HS-5 (cell line): ENCODE measurements at regions not wholly inside any gene's neighbourhood (a gene's known extent, or its start where the extent isn't known, plus 50 kb on each side); places are given as distances from the start of the nearest gene placed in this dataset.
A peak's percentile ranks its signal among the peaks of the same experiment; 100 is the strongest.

Experiments
- DNase-seq: peaks from one replicate; pipeline ENCODE4 v3.0.0-alpha.2; 2012; ENCODE audit warnings: low read depth

GRCh38 chr4:89665662-89666061 is 171.3 kb downstream of the SNCA start:
- DNase-seq, result no peak

- no peak for DNase-seq
Measured at GRCh38 chr4:89664521-89664920, 172.4 kb downstream of the SNCA start.

- peak; percentile 71 for DNase-seq
Measured at GRCh38 chr4:89661173-89661899, 175.6 kb downstream of the SNCA start.

DNA sequence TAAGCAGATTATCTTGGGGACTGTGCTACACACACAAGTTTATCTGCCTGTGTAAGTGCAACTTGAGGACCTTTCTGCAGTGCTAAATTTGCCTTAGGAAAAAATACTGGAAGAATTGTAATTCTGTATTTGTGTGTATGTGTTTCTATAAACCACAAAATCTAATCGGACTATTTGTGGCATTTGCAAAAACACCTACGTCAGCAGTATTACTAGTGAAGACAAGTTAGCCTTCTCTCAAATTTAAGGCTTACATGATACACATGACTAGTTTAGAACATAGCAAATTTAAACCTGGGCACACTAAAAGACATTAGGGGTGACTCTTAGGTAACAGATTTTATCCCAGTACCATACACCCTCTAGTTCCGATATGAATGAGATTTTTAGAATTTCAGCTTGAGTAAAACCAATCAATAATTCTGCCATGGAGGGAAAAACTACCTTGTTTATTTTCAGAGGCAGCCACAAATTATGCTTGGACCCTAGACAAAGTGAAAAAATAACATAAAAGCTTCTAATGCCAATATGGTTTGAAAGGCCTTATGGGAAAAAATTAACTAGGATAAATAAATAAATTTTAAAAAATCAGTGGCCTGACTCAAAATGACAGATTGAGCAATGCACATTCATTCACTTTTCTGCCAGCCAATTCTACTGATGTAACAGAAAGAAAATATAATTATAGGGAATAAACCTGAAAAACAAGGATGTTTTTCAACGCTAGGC is 176.4 kb downstream of the SNCA start:
- no peak for DNase-seq

- DNase-seq, result no peak
Measured at GRCh38 chr4:89658701-89659024, 178.3 kb downstream of the SNCA start.

DNA sequence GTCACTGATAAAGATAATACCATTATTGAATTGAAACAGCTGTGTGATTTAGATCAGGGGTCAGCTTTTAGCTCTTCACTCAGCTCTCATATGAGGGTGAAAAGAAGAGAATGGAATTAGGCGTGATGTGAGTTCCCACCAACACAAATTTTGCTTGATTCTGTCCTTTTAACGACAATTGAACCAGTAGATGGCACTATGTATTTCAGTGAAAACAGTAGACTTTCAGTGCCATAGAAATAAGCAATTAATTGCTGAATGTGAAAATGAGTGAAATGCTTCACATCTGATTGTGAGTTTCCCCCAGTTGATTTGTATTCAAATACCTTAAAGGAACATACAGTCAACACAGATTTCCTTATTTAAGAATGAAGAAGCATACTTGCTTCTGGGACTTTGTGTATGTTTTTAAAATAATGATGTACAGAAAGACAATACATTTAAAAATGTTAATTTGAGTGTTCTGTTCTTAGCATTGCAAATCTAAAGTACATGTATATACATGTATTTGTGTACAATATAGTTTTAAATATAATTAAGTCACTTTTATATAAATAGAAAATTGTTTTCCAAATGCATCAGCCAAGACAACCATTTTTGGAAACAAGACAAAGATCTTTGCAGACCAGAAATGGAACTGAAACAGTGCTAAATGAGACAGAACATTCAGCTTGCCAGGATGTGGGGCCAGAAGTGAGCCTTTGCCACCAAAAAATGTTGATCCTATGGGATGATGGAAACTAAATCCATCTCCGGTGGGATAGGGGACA is 178.8 kb downstream of the SNCA start:
- peak; percentile 8 for DNase-seq

DNA sequence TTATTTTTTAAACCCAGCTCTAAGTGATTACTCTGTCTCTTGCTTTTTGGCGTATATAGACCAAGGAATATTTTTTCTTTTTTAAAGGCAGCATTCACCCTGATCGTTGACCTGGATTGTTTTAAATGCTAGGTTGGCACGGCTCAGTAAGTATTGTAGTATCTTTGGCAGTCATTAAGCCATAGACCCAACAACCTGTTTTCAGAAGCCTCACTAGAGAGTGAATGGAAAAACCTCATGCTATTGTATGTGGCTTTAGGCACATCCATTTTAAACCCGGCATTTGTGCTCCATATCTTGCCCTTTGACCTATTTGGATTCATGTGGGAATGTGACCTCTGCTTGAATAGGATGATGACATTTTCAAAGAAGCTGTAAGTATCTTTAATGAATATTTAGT is 183.9 kb downstream of the SNCA start:
- no peak for DNase-seq

- DNase-seq, result no peak
Measured at GRCh38 chr4:89645482-89645881, 191.5 kb downstream of the SNCA start.

GRCh38 chr4:89641367-89641687 is 195.6 kb downstream of the SNCA start:
- DNase-seq, result no peak

GRCh38 chr4:89640620-89641366 is 196.2 kb downstream of the SNCA start:
- no peak for DNase-seq

- no peak for DNase-seq
Measured at GRCh38 chr4:89639395-89639794, 197.6 kb downstream of the SNCA start.

DNA sequence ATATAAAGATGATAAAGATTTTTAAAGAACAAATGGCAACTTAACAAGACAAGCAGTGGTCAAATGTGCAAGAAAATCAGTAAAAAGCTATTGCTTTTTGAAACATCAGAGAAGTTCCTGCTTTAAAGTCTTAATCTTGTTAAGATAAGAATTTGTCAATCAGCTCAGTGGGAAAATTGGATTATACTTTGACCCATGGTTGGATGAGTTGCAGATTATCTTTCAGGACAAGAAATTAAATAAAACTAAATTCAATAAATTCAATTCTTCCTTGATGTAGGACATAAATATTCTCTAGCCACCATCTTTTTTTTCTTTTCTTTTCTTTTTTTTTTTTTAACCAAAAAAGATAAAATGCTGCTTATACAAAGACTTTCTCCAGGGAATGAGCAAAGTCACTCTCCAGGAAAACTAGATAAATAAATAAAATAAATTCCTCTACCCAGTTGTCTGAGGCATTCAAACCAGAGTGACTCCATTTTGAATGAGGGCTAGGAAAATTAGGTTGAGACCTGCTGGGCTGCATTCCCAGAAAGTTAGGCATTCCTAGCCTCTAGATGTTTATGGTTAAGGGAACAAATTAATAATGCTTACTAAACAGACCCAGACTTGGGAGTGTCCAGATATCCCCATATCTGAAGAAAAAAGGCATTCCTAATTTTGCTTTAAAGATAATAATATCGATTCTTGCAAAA is 211.2 kb downstream of the SNCA start:
- no peak for DNase-seq

GRCh38 chr4:89619206-89619962 is 217.6 kb downstream of the SNCA start:
- DNase-seq, result no peak

- no peak for DNase-seq
Measured at GRCh38 chr4:89618151-89618550, 218.8 kb downstream of the SNCA start.

DNA sequence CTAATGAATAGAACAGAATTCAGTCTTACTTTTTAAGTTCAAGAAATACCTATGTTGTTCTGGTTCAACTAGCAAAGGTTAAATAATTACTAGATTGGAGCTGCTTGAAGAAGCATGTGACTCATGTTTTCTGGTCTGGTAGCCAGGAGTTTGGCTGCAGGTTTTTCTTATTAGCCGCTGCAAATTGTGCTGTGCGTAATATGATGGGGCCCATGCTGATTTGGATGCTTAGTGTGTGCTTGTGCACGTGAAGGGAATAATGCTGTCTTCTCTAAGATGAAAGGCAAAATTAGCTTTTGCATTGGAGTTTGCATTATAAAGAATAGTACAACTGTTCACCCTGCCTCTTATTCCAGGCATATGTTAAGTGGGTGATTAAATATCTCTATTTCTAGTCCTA is 219.6 kb downstream of the SNCA start:
- DNase-seq, result no peak

- DNase-seq, result no peak
Measured at GRCh38 chr4:89616382-89616781, 220.6 kb downstream of the SNCA start.

DNA sequence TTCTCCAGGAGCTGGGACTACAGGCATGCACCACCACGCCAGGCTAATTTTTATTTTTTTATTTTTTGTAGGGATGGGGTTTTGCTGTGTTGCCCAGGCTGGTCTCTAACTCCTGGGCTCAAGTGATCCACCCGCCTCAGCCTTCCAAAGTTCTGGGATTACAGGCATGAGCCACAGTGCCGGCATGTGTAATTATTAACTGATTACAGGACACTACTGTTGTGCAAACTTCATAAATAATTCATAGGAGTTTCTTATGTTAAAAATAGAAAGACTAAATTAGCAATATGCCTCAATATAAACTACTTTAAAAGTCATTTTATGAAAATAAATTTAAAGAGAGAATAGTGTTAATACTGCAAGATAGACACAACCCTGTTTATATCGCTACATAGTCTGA is 221.9 kb downstream of the SNCA start:
- no peak for DNase-seq

GRCh38 chr4:89614155-89614554 is 222.8 kb downstream of the SNCA start:
- no peak for DNase-seq

DNA sequence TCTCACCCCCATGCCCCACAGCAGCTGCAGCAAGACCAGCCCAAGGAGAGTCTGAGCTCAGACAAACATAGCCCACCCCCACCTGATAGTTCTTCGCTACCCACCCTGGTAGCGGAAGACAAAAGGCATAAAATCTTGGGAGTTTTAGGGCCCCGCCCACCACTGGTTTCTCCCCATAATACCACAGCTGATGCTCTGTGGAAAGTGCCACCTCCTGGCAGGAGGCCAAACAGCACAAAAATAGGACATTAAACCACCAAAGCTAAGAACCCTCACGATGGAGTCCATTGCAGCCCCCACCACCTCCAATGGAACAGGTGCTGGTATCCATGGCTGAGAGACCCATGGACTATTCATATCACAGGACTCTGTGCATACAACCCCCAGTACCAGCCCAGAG is 226.7 kb downstream of the SNCA start:
- no peak for DNase-seq

DNA sequence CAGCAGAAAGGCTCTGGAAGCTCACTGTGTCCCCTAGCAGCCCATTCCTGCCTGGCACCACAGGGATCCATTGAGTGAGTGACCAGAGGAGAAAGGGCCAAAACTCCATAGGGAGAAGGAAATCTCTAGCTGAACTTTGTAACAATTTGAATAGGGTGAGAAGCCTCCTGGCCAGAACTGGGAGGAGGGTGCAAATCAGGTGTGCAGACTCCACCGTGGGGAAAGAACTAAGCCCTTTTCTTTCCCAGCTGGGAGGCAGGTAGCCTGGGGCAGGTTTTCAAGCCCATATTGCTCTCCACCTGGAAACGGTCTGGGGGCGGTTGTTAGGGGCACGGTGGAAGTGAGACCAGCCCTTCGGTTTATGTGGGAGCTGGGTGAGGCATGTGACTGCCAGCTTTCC is 227.2 kb downstream of the SNCA start:
- DNase-seq, result no peak

GRCh38 chr4:89604951-89605350 is 232.0 kb downstream of the SNCA start:
- DNase-seq, result no peak
